ENCODE measurements at regions not wholly inside any gene's neighbourhood (a gene's known extent, or its start where the extent isn't known, plus 50 kb on each side); places are given as distances from the start of the nearest gene placed in this dataset.
"Not testable (repeated sequence)": the region's sequence is repeated elsewhere in the genome, so short reads cannot be mapped to it uniquely, and the experiment has no call there.

DNA sequence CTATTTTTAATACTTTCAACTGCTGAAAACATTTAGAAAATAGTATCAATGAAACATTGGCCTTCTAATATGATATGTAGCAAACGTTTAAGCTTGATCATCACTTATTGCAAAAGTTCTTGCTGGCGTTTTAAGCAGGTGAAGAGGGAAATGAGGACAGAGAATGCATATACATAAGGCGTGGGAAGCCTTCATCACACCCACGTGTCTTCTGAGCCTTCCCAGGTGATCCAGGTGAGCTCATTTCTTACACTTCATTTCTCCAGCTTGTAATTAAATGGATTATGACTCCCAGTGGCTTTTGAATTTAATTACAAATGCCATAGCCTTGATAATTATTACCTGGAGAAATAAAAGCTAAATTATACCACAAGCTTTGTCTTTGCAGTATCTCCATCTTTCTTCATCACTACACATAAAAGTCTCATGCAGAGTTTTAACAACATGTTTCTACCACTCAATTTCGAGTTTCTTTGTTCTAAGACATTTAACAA, 1973.8 kb downstream of the MRPL39 start:
- no peak for DNase-seq (ENCODE audit: extremely low read depth in 1 of 11, low read depth in 9 of 11, low spot score in 4 of 11)

DNA sequence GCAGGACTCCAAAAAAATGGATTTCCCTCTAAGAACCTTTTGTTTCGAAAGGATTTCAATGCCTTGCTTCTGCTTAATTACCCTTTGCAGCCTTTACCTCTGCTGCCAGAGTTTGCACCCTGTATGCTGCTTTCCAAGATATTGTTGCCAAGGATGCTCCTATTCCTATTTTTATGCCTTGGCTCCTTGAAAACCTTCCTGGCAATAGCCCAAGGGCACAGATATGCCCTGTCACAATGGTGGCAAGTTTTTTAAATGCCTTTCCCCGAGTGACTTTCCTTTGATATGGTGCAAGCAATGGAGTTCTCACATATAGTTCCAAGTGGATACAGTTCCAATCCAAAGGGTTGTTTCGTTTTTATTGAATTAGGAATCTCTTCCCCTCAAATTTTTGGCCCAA, 1983.0 kb downstream of the MRPL39 start:
- DNase-seq (ENCODE audit: extremely low read depth in 1 of 11, low read depth in 9 of 11, low spot score in 4 of 11) = no peak

DNA sequence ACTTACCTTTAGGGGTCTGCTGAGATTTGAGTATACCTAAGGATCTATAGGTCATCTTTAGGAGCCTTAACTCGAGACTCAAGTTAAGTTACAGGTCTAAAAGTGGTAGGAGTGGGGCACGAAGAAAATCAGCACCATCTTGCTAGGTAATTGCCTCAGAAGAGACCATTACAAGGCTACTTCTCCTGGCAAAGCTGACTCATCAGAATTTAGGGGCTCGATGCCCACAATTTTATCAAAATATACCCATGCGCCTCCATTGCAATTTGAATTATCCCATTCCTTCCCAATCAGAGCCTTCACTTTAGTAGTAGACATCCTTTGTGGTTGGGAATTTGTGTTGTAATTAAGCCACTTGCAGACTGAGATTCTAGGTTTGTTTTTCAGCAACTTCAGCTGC, 1994.3 kb downstream of the MRPL39 start:
- DNase-seq (ENCODE audit: extremely low read depth in 1 of 11, low read depth in 9 of 11, low spot score in 4 of 11) = no peak

DNA sequence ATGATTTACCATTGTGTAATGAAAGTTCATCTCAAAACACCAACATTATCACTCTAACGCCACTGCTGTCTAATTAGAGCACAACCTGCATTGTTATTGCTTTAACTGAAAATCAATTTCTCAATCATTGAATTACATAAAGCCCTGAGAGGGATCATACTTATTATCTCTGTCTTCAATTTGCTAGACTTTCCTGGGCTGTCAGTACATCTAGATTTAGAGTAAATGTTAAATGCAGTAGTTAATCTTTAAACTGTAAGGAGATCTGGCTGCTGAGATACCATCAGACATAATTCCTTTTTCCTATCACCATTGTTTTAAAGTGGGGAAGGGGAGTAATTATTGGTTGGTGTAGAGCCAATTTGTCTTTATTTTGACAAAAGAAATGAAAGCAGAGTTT, 1995.1 kb downstream of the MRPL39 start:
- no peak for DNase-seq (ENCODE audit: extremely low read depth in 1 of 11, low read depth in 9 of 11, low spot score in 4 of 11)

DNA sequence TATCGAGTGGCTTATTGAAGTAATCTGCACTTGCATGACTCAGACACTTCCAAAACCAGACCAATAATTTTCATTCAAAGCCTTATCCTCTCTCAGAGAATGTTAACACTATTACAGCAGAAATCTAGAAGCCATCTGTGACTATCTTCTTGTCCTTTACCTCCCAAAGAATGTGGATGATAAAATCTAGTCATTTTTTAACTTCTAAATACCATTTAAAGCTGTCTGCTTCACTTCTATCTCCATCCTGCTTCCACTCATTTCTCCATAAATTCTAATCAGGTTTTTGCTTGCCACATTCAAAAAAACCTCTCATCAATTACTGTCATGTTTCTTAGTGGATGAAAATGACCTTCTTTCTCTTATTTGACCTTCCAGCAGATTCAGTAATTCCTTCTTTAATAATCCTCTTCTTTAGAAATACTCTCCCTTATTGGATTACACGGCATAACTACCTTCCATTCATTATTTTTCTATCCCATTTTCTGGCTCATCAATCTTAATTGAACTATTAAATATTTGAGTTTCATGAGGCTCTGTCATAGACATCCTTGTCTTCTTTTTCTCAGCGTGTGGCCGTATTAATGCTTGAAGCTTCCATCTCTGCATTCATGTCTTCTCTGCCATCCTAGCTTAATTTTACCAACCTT, 1999.4 kb downstream of the MRPL39 start:
- no peak for DNase-seq (ENCODE audit: extremely low read depth in 1 of 11, low read depth in 9 of 11, low spot score in 4 of 11)

DNA sequence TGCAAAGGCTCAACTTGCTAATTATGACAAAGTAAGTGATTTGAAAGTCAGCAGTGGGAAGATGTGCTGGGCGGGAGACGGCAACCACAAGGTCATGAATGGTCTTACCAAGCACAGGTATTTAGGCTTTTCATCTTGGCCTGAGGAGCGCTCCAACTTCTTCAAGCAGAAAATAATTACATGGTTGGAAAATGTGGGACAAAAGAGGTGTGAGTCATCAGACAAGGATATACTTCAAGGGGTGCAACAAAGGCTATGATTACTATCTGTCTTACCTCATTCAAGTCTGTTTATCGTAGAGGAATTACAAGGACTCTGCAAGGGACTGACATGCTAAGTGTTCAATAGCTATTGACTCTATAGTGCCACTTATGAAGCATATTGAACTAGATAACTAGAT, 2005.7 kb downstream of the MRPL39 start:
- DNase-seq (ENCODE audit: extremely low read depth in 1 of 11, low read depth in 9 of 11, low spot score in 4 of 11) = no peak

DNA sequence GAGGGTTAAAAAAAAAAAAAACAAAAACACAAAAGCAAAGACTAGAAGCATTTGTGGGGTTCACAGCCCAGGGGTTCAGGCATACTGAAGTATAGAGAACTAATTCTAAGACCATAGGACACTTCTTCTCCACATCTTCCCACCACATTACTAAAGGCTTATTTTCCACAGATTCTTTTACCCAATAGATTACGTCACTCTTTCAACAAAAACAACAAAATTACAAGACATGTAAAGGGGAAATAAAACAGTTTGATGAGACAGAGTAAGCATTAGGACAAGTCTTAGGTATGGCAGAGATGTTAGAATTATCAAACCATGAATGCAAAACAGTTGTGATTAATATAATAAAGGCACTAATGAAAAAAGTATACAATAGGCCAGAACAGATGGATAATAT, 2013.7 kb downstream of the MRPL39 start:
- no peak for DNase-seq (ENCODE audit: extremely low read depth in 1 of 11, low read depth in 9 of 11, low spot score in 4 of 11)

DNA sequence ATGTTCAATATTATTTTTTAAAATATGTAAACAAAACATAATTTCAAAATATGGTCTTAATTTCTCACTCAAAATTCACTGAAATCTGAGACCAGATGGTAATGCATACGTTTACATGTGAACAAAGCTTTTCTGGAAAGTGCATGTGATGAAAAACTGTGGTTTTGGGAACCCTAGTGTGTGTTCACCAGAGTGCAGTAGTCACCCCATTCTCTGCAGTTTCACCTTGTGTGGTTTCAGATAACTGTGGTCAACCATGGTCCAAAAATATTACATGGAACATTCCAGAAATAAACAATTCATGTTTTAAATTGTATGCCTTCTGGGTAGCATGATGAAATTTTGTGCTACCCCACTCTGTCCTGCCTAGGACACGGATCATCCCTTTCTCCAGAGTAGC, 2021.9 kb downstream of the MRPL39 start:
- no peak for DNase-seq (ENCODE audit: extremely low read depth in 1 of 11, low read depth in 9 of 11, low spot score in 4 of 11)

DNA sequence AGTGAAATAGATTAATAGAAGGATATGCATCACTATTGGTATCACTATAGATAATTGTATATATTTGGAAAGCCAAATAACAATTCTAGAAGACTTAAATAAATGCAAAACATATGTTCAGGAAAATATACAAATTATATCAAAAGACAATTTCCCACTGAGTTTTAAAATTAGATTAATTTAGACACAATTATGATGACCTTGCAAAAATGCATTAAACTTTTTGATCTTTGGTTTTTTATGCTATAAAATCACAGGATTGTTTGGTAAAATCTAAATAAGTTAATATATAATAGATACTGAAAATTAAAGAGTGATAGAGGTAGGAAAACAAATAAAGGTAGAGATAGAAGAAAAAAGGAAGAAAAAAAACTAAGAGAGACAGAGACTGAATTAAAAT, 2027.7 kb downstream of the MRPL39 start:
- no peak for DNase-seq (ENCODE audit: extremely low read depth in 1 of 11, low read depth in 9 of 11, low spot score in 4 of 11)

DNA sequence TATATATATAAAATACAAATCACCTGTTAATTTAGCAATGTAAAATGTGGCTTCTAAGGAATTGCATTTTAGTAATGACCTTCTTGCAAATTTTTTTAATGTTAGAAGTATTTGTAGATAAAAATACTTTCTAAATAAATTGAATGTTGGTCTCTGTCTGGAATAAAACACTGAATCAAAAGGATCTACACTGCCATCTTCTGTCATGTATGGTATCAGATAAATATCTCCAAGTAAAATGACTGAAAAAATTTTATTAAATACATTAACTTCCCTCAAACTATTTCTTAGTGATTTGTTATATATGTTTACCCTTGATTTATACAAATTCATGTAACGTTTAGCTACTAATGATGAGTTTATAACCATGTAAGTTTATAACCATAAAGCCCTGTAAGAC, 2029.3 kb downstream of the MRPL39 start:
- no peak for DNase-seq (ENCODE audit: extremely low read depth in 1 of 11, low read depth in 9 of 11, low spot score in 4 of 11)

DNA sequence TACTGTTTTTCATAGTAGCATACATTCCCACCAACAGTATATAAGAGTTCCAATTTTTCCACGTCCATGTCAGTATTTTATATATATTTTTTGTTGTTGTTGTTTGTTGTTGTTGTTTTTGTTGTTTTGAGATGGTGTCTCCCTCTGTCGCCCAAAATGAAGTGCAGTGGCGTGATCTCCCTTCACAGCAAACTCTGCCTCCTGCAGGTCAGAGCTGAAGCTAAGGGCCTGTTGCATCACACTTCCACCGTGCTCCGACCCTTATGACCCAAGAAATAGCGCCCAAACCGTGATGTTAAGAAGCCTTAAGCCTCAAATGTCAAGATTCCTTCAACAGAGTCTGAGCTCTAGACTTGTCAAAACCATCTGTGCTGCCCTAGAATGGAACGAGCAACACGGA, 2032.3 kb downstream of the MRPL39 start:
- no peak for DNase-seq (ENCODE audit: extremely low read depth in 1 of 11, low read depth in 9 of 11, low spot score in 4 of 11)

DNA sequence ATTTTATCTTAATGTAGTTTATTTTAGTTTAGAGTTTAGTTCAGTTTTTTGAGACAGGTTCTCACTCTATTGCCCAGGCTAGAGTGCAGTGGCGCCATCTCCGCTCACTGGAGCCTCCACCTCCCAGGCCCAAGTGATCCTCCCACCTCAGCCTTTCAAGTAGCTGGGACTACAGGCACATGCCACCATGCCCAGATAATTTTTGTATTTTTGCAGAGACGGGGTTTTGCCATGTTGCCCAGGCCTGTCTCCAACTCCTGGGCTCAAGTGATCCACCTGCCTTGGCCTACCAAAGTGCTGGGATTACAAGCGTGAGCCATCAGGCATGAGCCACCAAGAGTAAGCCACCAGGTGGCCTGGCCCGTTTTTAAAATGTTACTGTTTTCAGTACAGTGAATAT, 2058.4 kb downstream of the MRPL39 start:
- not testable (repeated sequence) for DNase-seq (ENCODE audit: extremely low read depth in 1 of 11, low read depth in 9 of 11, low spot score in 4 of 11)

DNA sequence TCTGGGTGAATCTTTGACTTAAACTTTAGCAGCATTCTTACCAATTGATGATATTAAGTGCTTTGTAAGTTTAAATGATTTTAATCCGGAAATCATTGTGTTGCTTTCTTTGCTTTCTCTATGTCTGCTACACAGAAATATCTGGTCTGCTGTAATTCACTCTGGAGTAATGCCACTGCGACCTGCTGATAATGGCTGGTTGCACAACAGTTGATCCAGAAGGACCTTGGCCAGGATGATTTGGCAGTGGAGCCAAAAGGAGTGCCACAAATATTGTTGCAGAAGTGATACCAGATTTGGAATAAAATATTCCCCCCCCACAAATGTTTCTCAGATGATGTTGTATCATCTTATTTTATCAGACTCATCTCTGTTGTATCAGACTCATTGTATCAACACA, 2063.9 kb downstream of the MRPL39 start:
- DNase-seq (ENCODE audit: extremely low read depth in 1 of 11, low read depth in 9 of 11, low spot score in 4 of 11) = no peak

DNA sequence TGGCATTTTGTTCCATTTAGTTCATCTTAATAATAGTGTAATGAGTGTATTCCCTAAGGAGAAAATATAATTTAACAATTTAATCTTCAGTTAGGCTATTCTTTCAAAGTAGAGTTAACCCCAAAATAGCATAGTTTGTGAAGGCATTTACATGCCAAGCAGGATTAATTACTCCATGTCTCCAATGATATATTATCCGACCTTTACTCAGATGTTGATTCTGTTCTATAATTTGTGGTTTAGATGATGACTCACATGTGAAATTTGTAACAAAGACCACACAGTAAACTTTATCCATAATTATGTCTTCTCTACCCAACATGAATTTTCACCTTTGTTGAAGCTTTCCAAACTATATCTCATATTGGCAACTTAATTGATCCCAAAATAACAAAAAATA, 2065.2 kb downstream of the MRPL39 start:
- no peak for DNase-seq (ENCODE audit: extremely low read depth in 1 of 11, low read depth in 9 of 11, low spot score in 4 of 11)

DNA sequence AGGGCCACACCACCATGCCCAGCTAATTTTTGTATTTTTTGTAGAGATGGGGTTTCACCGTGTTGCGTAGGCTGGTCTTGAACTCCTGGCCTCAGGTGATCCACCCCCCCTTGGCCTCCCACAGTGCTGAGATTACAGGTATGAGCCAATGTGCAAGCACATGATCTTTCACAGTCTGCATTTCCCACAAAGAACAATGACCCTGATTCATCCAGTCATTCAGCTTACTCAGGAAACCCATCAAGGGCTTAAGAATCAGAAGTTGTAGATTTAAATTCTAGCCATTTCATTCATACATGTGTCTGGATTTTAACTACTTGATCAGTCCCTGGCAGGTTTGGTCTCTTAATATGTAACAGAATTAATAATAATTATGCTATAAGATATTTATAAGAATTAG, 2065.7 kb downstream of the MRPL39 start:
- DNase-seq (ENCODE audit: extremely low read depth in 1 of 11, low read depth in 9 of 11, low spot score in 4 of 11) = no peak

DNA sequence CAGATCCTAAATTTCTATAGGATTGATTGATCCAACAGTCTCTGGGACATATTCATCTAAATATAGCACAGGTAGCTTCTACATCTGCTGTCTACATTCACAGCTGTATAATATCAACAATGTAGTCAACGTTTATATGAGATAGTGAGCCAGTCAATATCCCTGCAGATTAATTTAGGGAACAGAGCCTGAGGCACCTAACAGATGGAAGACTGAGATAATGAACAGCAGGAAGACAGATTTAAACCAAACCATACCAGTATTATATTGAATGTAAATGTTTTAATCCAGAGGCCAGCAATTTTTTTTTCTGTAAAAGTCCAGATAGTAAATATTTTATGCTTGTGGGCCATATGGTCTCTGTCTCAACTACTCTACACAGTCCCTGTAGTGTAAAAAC, 2072.4 kb downstream of the MRPL39 start:
- DNase-seq (ENCODE audit: extremely low read depth in 1 of 11, low read depth in 9 of 11, low spot score in 4 of 11) = no peak

DNA sequence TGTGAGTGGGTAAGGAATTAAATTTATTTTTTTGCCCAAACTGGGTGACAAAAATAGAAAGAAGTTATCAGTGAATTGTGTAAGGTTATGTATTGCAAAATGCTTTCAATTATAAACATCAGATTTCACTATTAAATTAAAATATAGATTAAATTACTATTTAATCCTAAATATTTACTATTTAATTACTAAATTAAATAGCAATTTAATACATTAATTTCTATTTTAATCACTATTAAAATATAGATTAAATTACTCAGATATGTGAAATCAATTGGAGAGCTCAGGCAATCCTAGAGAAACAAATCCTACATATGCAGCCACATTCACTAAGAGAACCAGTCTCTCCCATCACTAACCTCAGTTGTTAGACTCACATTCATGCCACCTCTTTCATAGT, 2075.8 kb downstream of the MRPL39 start:
- no peak for DNase-seq (ENCODE audit: extremely low read depth in 1 of 11, low read depth in 9 of 11, low spot score in 4 of 11)

DNA sequence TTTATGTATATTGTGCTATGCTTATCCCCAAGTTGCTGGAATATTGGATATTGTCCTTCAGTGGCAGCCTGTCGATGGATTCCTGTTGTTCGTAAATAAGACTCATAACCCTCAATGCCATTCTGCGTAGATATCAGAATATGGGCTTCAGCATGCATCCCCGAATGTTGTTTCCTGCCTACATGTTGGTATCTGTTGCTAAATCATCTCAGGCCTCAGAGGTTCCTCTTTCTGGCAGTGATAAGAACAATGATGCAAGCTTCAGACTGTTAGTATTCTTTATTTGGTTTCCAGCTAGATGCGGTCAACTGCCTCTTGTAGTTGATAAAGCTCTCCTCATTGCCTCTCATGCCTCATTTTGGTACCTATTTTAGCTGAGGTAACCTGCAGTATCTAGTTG, 2082.6 kb downstream of the MRPL39 start:
- no peak for DNase-seq (ENCODE audit: extremely low read depth in 1 of 11, low read depth in 9 of 11, low spot score in 4 of 11)

DNA sequence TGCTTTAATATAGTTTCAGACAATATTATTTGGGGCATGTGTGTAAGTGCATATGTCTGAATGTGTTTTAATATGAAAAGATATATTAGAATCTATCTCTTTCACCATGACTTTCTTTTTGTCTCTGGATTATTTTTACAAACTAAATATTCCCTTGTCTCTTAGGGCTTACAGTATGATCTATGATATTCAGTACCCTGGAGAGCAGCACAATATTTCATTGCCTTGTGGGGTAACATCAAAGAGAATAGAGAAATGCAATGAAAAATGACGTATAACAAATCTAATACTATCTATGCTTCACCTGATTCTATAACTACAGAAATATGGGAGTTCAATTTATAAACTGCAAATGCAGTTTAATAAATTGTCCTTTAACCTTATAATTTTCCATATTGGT, 2084.5 kb downstream of the MRPL39 start:
- no peak for DNase-seq (ENCODE audit: extremely low read depth in 1 of 11, low read depth in 9 of 11, low spot score in 4 of 11)

DNA sequence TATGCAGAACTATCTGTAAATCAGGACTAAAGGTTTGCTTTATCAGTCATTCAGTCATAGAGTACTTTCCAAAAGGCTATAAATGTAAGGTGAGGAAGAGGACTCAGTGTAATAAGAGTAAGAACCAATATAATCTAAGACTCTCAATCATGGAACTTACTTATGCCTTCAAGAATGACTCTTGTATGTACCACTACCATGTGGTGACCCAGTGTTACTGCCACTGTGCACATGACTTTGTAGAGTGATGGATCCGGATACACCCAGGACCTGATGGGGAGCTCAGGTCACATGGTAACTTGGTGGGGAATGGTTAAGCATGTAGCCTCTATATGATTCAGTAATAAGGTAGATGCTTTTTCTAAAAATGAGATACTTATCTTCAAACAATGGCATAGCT, 2099.8 kb downstream of the MRPL39 start:
- no peak for DNase-seq (ENCODE audit: extremely low read depth in 1 of 11, low read depth in 9 of 11, low spot score in 4 of 11)

DNA sequence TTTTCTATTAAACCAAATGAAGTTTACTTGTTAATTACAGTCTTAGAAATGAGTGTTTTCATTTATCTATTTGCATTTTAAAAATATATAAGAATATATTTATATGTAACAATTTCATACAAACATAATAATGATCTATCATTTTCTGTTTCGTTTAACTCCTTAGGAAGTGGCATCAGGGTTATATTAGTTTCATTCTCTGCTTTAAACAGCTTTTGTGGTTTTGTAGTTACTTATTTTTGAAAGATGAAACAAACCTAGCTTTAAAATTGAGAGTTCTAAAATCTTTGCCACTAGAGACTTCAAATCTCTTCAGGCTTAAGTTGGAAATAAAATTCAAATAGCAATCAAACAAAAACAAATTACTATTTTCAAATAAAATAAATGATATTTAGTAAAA, 2110.6 kb downstream of the MRPL39 start:
- DNase-seq (ENCODE audit: extremely low read depth in 1 of 11, low read depth in 9 of 11, low spot score in 4 of 11) = no peak

DNA sequence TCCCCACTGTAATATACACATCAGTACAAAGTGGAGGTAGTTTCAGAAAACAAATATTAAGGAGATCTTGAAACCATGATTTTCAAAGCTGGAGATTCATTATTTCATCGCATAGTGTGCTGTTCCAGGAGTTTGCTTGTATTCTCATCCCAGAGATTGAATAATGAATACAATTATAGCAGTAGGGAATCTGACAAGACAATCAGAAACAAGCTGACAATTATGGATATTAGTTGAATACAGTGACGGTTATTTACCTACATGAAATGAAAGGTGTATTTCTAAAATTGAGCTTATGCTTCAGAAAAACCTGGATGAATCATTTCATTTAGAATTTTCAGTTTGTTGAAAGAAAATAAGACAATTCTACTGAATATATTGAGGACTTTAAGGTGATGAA, 2119.0 kb downstream of the MRPL39 start:
- DNase-seq (ENCODE audit: extremely low read depth in 1 of 11, low read depth in 9 of 11, low spot score in 4 of 11) = no peak

All from renal cortex interstitium (tissue), 11 donors.